LNCAP (cell line): ENCODE measurements at regions not wholly inside any gene's neighbourhood (a gene's known extent, or its start where the extent isn't known, plus 50 kb on each side); places are given as distances from the start of the nearest gene placed in this dataset.

ENCODE experiments used
- CTCF ChIP-seq: fragments of 450-650 bp; IDR thresholded peaks from 2 replicates; pipeline ENCODE4 v1.5.1; 2017; ENCODE audit warnings: mild to moderate bottlenecking

- TF ChIP-seq CTCF = no peak
Measured at GRCh38 chr12:40464121-40464520, 228.1 kb upstream of the CNTN1 start.

GRCh38 chr12:40469736-40470135 is 222.5 kb upstream of the CNTN1 start:
- TF ChIP-seq CTCF = no peak

- no peak for TF ChIP-seq CTCF
Measured at GRCh38 chr12:40473962-40474361, 218.3 kb upstream of the CNTN1 start.

- TF ChIP-seq CTCF = no peak
Measured at GRCh38 chr12:40474630-40475029, 217.6 kb upstream of the CNTN1 start.

GRCh38 chr12:40499856-40500255 is 192.4 kb upstream of the CNTN1 start:
- no peak for TF ChIP-seq CTCF

GRCh38 chr12:40502322-40502721 is 189.9 kb upstream of the CNTN1 start:
- TF ChIP-seq CTCF = no peak

GRCh38 chr12:40505327-40505726 is 186.9 kb upstream of the CNTN1 start:
- TF ChIP-seq CTCF = no peak

GRCh38 chr12:40508421-40508820 is 183.8 kb upstream of the CNTN1 start:
- TF ChIP-seq CTCF = no peak
